ENCODE measurements at regions not wholly inside any gene's neighbourhood (a gene's known extent, or its start where the extent isn't known, plus 50 kb on each side); places are given as distances from the start of the nearest gene placed in this dataset.
A peak's percentile ranks its signal among the peaks of the same experiment; 100 is the strongest.

DNA sequence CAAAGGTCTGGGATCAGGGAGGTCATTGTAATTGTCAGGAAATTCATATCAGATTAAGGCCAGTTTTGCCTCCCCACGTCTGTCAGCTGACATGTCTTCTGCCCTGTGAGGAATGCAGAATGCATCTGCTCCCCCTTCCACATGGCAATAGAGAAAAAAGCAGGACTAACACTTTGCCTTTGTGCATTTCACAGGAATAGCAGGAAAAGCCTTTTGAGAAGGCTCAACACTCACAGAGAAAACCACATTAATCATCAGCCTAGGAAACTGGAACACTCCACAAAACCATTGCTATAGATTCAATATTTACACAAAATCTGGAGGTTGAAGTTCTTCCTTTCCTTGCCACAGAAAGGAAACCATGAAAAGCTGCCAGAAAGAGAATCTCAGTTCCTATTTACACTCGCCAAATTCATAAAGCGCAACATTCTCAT lies 165.2 kb upstream of the HES1 start:
- DNase-seq = no peak

GRCh38 chr3:193971261-193971751 lies 164.6 kb upstream of the HES1 start:
- peak; percentile 42 for DNase-seq

GRCh38 chr3:193971966-193972365 lies 164.0 kb upstream of the HES1 start:
- no peak for DNase-seq

- DNase-seq = no peak
Observed at GRCh38 chr3:193972832-193973231, 163.1 kb upstream of the HES1 start.

DNA sequence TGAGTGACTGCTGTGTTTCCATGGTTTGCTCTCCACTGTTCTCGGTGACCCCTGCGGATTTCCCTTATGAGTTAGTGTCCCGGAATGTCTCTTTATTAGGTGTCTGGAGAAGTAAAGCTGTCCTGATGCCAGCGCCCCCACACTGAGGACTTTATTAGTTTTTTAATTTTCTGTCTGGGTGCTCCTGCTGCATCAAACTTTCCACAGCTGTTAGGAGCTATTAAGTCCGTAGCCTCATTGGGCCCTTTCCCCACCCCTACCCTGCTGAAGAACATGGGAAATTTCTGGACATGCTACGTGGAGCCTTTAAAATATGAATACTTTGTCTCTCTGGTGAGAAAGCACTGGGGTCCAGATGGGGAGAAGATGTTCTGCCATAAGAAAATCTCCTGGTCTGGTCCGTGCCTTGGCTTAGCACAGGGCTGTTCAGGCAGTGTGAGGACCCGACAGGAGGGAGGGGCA lies 161.7 kb upstream of the HES1 start:
- no peak for DNase-seq

- no peak for DNase-seq
Observed at GRCh38 chr3:193974671-193975535, 161.0 kb upstream of the HES1 start.

DNA sequence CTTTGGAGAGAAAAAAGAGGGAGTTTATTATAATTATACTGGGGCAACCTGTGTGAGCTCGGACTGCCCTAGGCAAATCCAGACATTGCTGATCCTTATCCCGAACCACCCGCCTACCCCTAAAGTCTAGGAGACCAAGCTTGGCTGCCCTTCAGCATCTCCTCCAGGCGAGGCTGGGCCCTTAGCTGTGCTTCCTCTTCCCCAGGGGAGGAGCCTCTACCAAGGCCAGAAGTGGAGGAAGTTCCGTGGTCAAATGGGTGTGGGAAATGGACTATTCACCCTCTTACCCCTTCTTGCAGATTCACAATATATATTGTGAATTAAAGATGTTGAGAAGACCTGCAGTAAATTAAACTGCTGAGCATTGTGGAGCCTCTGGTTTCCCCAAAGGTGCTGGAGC lies 158.3 kb upstream of the HES1 start:
- peak; percentile 22 for DNase-seq

DNA sequence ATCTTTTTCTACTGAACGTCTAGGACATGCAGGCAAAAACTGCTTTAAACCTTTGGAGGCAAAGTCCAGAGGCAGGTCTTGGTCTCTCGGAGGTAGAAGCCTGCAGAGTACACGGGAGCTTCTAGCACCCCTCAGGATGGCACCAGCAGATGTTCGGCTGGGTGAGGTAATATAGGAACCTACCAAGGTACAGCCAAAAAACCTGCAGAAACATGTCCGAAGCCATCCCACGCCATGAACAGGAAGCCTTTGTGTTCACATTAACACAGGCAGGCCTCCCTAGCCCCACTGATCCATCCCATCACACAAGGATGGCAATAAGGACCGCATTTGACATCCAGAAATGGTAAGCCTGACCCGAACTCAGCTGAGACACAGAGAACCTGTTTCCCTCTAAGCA lies 157.9 kb upstream of the HES1 start:
- DNase-seq = no peak

DNA sequence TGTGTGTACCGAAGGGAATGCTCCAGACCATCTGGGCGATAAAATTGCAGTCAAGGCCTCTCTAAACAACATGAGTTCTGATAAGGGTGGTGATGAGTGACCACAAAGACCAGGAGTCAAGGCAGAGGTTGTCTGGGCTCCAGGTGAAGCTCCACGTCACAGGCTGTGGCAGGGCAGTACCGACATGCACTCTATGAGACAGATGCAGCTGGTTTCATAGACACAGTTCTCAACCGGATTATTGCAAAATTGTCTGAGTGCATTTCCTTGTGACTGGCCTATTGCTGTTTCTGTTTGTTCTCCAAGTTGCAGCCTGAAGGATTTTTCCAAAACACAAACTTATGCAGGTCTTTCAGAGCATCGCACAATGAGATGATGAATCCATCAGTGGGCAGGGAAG lies 157.5 kb upstream of the HES1 start:
- DNase-seq = no peak

DNA sequence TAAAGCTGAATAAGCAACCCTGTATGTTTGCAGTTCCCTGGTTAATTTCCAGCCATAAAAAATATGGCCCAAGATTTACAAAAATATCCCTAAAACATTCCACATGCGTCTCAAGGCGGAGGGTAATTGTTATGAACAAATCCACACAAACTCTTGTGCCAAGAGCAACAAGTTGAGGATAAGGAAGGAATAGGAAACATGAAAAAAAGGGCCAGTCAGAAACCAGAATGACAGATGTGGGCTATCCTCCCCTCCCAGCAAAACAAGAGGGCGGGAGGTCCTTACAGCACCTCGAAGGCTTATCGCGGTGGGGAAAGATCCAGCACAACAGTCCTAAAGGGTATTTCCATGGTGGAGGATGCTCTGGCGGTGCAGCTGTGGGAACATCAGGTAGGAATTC lies 155.6 kb upstream of the HES1 start:
- no peak for DNase-seq

- no peak for DNase-seq
Observed at GRCh38 chr3:193980905-193981304, 155.0 kb upstream of the HES1 start.

GRCh38 chr3:193981504-193981903 lies 154.4 kb upstream of the HES1 start:
- DNase-seq = no peak

DNA sequence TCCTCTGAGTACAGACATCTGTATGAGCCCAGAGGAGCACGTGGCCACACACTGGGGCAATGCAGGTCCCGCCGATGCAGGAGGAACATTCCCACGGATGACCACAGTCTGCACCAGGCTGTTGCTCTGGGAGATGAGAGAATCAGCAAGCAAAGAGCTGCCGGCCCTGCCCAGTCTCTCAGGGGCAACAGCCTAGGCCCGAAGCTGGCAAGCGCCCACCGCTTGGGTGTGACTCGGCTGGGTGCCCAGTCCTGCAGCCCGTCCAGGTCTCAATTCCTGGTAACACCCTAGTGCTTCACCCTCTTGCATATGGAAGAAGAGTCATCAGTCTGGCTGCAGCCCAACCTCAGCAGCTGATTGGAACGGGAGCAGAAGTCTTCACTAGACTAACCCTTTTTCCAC lies 153.7 kb upstream of the HES1 start:
- DNase-seq = no peak

DNA sequence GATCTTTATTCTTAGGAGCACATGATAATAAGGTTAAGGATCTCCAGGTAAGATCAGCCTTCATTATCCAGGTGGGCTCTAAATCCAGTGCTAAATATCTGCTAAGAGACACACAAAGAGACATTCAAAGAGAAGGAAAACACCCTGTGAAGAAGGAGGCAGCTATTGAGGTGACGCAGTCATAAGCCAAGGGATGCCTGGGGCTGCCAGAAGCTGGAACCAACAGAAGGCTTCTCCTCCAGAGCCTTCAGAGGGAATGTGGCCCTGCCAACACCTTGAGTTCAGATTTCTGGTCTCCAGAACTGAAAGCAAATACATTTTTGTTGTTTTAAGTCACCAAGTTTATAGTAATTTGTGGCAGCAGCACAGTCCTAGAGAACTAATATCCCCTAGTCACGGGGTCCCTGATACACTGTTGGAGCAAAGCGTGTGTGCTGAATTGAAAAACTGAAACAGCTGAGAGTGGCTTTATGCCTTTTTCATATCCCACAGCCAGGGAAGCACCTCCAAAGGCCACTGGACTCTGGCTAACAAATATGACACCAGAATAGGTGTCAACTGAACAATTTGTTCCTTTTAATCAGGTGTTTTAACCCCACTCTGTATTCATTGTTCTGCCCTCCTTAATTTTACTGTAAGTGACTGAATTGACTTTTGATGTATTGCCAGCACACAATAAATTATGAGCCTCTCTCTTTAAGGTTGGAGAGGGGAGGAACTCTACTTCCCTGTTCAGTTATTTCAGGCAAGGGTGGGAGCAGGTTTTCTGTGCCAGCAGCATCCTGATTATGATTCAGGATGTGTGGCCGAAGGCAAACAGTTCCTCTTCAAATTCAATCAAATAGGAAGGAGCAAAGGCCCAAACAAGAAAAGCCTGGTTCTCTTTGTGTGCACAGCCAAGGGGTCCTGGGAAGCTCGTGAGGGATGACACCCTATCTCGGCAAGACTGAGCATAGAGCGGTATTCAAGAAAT lies 151.8 kb upstream of the HES1 start:
- no peak for DNase-seq

- DNase-seq = no peak
Observed at GRCh38 chr3:193984876-193985275, 151.1 kb upstream of the HES1 start.

- no peak for DNase-seq
Observed at GRCh38 chr3:193987186-193987585, 148.8 kb upstream of the HES1 start.

GRCh38 chr3:193989186-193989585 lies 146.8 kb upstream of the HES1 start:
- DNase-seq = no peak

DNA sequence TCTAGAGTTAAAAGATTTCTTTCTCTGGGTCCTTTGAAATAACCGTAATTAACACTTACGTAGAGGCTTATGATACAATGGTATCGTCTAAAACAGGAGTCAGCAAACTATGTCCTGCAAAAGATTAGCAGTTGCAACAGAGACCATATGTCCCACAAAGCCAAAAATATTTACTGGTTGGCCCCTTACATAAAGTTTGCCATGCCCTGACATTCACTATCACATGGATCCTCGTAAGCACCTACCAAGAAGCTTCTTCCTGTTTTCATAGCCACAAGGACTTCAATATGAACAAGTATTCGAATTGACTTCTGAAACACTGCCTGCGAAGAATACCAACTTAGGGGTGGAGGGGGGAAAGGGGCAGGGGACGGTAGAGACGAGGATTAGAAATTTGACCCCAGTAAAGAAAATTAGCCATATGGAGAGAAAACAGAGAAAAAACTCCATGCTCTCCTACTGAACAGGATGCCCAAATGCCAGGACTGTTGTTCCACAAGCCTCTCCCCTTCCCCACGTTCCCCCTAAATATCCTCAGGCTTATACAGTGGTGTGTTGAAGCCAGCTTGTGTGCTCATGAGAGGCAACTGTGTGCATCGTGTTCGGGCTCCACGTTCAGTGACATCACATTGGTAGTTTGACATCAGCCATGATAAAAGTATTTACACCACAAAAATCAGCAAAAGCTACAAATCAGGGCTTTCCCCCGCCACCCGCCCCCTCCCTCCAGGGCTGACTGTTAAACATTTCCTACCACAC lies 144.1 kb upstream of the HES1 start:
- no peak for DNase-seq

DNA sequence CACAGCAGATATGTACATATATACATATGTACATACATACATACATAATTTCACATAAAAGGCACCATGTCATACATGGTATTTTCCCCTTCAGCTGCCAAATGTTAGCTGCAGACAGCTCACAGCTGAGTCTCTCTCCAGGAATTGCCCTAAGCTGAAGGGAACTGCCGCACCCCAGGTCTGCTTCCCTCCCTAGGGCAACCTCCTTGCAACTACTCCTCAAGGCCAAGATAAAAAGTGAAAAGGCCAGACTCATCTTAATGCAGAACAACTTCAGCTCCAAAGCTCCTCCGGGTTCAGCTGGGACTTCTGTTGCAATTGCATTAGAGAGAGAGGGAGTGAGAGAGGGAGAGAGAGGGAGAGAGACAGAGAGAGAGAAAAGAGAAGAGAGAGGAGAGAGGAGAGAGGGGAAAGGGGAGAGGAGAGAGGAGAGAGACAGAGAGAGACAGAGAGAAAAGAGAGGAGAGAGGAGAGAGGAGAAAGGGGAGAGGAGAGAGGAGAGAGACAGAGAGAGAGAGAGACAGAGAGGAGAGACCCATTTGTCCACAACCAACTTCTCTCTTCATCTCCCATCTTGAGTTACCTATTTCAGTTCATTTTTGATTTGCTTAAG lies 143.4 kb upstream of the HES1 start:
- no peak for DNase-seq

GRCh38 chr3:193996221-193996620 lies 139.7 kb upstream of the HES1 start:
- DNase-seq = no peak

DNA sequence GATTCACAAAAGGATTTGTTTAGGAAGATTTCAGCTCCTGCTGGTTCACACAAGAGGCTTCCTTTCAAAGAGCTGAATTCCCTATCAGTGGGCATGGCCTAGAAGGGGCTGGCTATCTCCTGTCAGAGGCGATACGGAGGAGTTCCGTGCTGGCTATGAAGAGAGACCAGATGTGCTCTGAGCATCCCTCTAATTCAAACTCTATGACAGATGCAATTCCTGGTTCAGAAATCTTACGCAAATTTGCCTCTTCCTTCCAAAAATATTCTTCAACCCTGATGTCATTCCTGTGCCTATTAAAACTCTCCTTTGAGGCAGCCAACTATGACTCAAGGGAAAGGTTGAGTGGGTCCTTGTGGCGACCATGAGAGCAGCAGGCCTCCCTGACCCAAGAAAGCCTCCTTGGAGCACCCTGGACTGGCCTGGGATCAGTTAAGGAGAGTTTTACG lies 139.3 kb upstream of the HES1 start:
- DNase-seq = no peak

All from CD4-positive, alpha-beta T cell treated with Interleukin-15 for 1 hour (primary cell).